ENCODE measurements at regions not wholly inside any gene's neighbourhood (a gene's known extent, or its start where the extent isn't known, plus 50 kb on each side); places are given as distances from the start of the nearest gene placed in this dataset.

- Histone ChIP-seq H3K27ac (ENCODE audit: poor library complexity, severe bottlenecking) (no peak overlapping the region), H3K4me3 (ENCODE audit: severe bottlenecking) (no peak overlapping the region), H3K36me3 (ENCODE audit: low read depth) (no peaks in the 10 kb centered on the region), H3K4me1 (ENCODE audit: insufficient read depth, poor library complexity, severe bottlenecking) (no peaks in the 10 kb centered on the region), H3K27me3 (ENCODE audit: insufficient read depth, poor library complexity, severe bottlenecking) (no peaks in the 10 kb centered on the region), H3K9me3 (ENCODE audit: severe bottlenecking) (no peaks in the 10 kb centered on the region)
- ATAC-seq (ENCODE audit: low read depth) (no peak), DNase-seq (ENCODE audit: low spot score) (no peak)
- no peak for TF ChIP-seq CTCF (IDR thresholded peaks at IDR 0.05; ENCODE audit: poor library complexity, severe bottlenecking)
These were observed 146.2 kb upstream of the JADE1 start for GRCh38 chr4:128663325-128663724.

DNA sequence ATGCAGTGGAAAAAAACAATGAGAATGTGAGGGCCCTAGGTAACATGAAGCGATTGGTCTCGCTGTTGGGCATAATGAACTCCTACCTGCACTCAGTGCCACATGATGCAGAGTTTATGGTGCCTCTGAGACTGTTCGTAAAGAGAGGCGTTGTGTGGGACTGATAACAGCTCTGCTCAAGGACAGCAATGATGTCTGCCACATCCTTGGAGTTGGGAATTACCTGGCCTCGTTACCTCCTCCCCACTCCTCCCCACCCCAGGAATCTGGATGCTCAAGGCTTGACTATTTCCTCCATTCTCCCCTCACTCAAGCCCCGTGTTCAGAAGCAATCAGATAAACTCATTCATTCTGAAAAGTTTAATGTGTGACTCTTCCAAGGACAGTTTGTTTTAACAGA, 148.0 kb upstream of the JADE1 start:
- Histone ChIP-seq H3K9me3 (ENCODE audit: severe bottlenecking) (no peaks in the 10 kb centered on the region), H3K36me3 (ENCODE audit: low read depth) (no peaks in the 10 kb centered on the region), H3K27ac (ENCODE audit: poor library complexity, severe bottlenecking) (no peak overlapping the region), H3K27me3 (ENCODE audit: insufficient read depth, poor library complexity, severe bottlenecking) (no peaks in the 10 kb centered on the region), H3K4me3 (ENCODE audit: severe bottlenecking) (no peak overlapping the region), H3K4me1 (ENCODE audit: insufficient read depth, poor library complexity, severe bottlenecking) (no peaks in the 10 kb centered on the region)
- ATAC-seq (ENCODE audit: low read depth) (no peak), DNase-seq (ENCODE audit: low spot score) (no peak)
- no peak for TF ChIP-seq CTCF (IDR thresholded peaks at IDR 0.05; ENCODE audit: poor library complexity, severe bottlenecking)

GRCh38 chr4:128660361-128661215, 148.9 kb upstream of the JADE1 start:
- no peak for TF ChIP-seq CTCF (IDR thresholded peaks at IDR 0.05; ENCODE audit: poor library complexity, severe bottlenecking)
- no peak overlapping the region for H3K27ac ChIP-seq (ENCODE audit: poor library complexity, severe bottlenecking)
- no peaks in the 10 kb centered on the region for H3K36me3 ChIP-seq (ENCODE audit: low read depth)
- H3K4me1 ChIP-seq (ENCODE audit: insufficient read depth, poor library complexity, severe bottlenecking): no peaks in the 10 kb centered on the region
- no peak overlapping the region for H3K4me3 ChIP-seq (ENCODE audit: severe bottlenecking)
- no peaks in the 10 kb centered on the region for H3K9me3 ChIP-seq (ENCODE audit: severe bottlenecking)
- H3K27me3 ChIP-seq (ENCODE audit: insufficient read depth, poor library complexity, severe bottlenecking): no peaks in the 10 kb centered on the region
- ATAC-seq (ENCODE audit: low read depth): no peak; the same call in 2 of the 3 replicates
- DNase-seq (ENCODE audit: low spot score): no peak

- Histone ChIP-seq H3K4me3 (ENCODE audit: severe bottlenecking) (no peak overlapping the region), H3K4me1 (ENCODE audit: insufficient read depth, poor library complexity, severe bottlenecking) (no peaks in the 10 kb centered on the region), H3K36me3 (ENCODE audit: low read depth) (no peaks in the 10 kb centered on the region), H3K27me3 (ENCODE audit: insufficient read depth, poor library complexity, severe bottlenecking) (no peaks in the 10 kb centered on the region), H3K9me3 (ENCODE audit: severe bottlenecking) (no peaks in the 10 kb centered on the region), H3K27ac (ENCODE audit: poor library complexity, severe bottlenecking) (no peak overlapping the region)
- ATAC-seq (ENCODE audit: low read depth): no peak
- TF ChIP-seq CTCF (IDR thresholded peaks at IDR 0.05; ENCODE audit: poor library complexity, severe bottlenecking): no peak
- no peak for DNase-seq (ENCODE audit: low spot score)
These were observed 151.3 kb upstream of the JADE1 start for GRCh38 chr4:128658214-128658631.

- no peaks in the 10 kb centered on the region for H3K36me3 ChIP-seq (ENCODE audit: low read depth)
- no peaks in the 10 kb centered on the region for H3K4me1 ChIP-seq (ENCODE audit: insufficient read depth, poor library complexity, severe bottlenecking)
- no peak for DNase-seq (ENCODE audit: low spot score)
- no peak for TF ChIP-seq CTCF (IDR thresholded peaks at IDR 0.05; ENCODE audit: poor library complexity, severe bottlenecking)
- H3K27me3 ChIP-seq (ENCODE audit: insufficient read depth, poor library complexity, severe bottlenecking): no peaks in the 10 kb centered on the region
- no peak overlapping the region for H3K27ac ChIP-seq (ENCODE audit: poor library complexity, severe bottlenecking)
- H3K4me3 ChIP-seq (ENCODE audit: severe bottlenecking): no peak overlapping the region
- H3K9me3 ChIP-seq (ENCODE audit: severe bottlenecking): no peaks in the 10 kb centered on the region
- no peak for ATAC-seq (ENCODE audit: low read depth)
These were observed 151.9 kb upstream of the JADE1 start for GRCh38 chr4:128657638-128658037.
